Subcutaneous abdominal adipose tissue (tissue), 5 donors: ENCODE measurements at regions not wholly inside any gene's neighbourhood (a gene's known extent, or its start where the extent isn't known, plus 50 kb on each side); places are given as distances from the start of the nearest gene placed in this dataset.

ENCODE experiments used
- H3K27ac ChIP-seq: one replicate; pipeline ENCODE4 v1.7.0; 2013; ENCODE audit warnings: low read depth, mild to moderate bottlenecking, inconsistent platforms, low read length, moderate library complexity
- H3K27me3 ChIP-seq, 5 donors: one replicate each; pipeline ENCODE4 v1.7.0; 2013; ENCODE audit warnings: low read length in 5 of 5, inconsistent platforms in 1 of 5; ENCODE audit not compliant: control insufficient read depth in 5 of 5, insufficient read depth in 4 of 5
- H3K36me3 ChIP-seq, 5 donors: one replicate each; pipeline ENCODE4 v1.7.0; 2013; ENCODE audit warnings: low read length in 5 of 5; ENCODE audit not compliant: control insufficient read depth in 5 of 5, insufficient read depth in 5 of 5
- H3K4me1 ChIP-seq, 5 donors: one replicate each; pipeline ENCODE4 v1.7.0; 2013; ENCODE audit warnings: low read length in 5 of 5, mild to moderate bottlenecking in 3 of 5, moderate library complexity in 1 of 5; ENCODE audit not compliant: control insufficient read depth in 5 of 5, insufficient read depth in 5 of 5
- H3K4me3 ChIP-seq, 5 donors: one replicate each; pipeline ENCODE4 v1.7.0; 2013; ENCODE audit warnings: low read length in 5 of 5, low read depth in 1 of 5
- H3K9ac ChIP-seq, 5 donors: one replicate each; pipeline ENCODE4 v1.7.0; 2013; ENCODE audit warnings: low read length in 5 of 5, mild to moderate bottlenecking in 4 of 5, moderate library complexity in 3 of 5
- H3K9me3 ChIP-seq, 5 donors: one replicate each; pipeline ENCODE4 v1.7.0; 2013; ENCODE audit warnings: low read length in 5 of 5; ENCODE audit not compliant: control insufficient read depth in 5 of 5
- donor health status: healthy.
- donor health status: healthy.
- donor health status: healthy.
- donor health status: healthy.
- donor health status: healthy.

- H3K4me1 ChIP-seq, result no peaks in the 10 kb centered on the region
- no peaks in the 10 kb centered on the region for H3K36me3 ChIP-seq
- no peak overlapping the region for H3K9ac ChIP-seq
- H3K9me3 ChIP-seq, result no peaks in the 10 kb centered on the region
- H3K4me3 ChIP-seq, result no peak overlapping the region
- H3K27me3 ChIP-seq, result no peaks in the 10 kb centered on the region
- no peak overlapping the region for H3K27ac ChIP-seq
Observed at GRCh38 chrX:126395909-126396308, 156.7 kb downstream of the DCAF12L1 start.

- Histone ChIP-seq H3K27ac (no peak overlapping the region), H3K4me1 (no peaks in the 10 kb centered on the region), H3K9ac (no peak overlapping the region), H3K27me3 (no peaks in the 10 kb centered on the region), H3K36me3 (no peaks in the 10 kb centered on the region), H3K4me3 (no peak overlapping the region), H3K9me3 (no peaks in the 10 kb centered on the region)
Observed at GRCh38 chrX:126394681-126395080, 157.9 kb downstream of the DCAF12L1 start.

DNA sequence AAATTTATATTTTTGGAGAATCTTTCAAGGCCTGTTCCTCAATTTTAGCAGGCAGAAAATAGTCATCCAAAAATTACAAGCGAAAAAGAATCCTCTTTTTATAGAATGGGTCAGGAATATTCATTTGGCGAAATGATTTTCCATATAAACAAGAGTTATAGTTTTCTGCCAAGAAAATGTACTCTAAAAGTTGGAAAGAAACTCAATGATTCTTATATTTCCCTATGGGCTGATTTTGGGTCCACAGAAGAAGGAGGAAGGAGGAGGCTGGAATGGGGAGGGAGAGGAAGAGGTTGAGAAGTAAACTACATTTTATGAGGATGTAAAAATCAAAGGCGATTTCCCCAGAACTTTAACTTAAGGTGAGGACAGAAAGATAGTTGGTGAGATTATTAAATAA, 159.3 kb downstream of the DCAF12L1 start:
- H3K36me3 ChIP-seq, result no peaks in the 10 kb centered on the region
- no peaks in the 10 kb centered on the region for H3K9me3 ChIP-seq
- no peak overlapping the region for H3K4me3 ChIP-seq
- H3K27ac ChIP-seq, result no peak overlapping the region
- H3K27me3 ChIP-seq, result no peaks in the 10 kb centered on the region
- no peak overlapping the region for H3K9ac ChIP-seq
- H3K4me1 ChIP-seq, result no peaks in the 10 kb centered on the region

- H3K4me3 ChIP-seq, result no peak overlapping the region
- H3K27ac ChIP-seq, result no peak overlapping the region
- no peaks in the 10 kb centered on the region for H3K27me3 ChIP-seq
- no peaks in the 10 kb centered on the region for H3K4me1 ChIP-seq
- H3K9me3 ChIP-seq, result peaks cover 0 to 9% (median 0%) of the 10 kb centered on the region in 5 donors
- H3K9ac ChIP-seq, result no peak overlapping the region
- no peaks in the 10 kb centered on the region for H3K36me3 ChIP-seq
Observed at GRCh38 chrX:126376465-126376864, 176.1 kb downstream of the DCAF12L1 start.

GRCh38 chrX:126342859-126343258, 176.8 kb upstream of the DCAF12L2 start:
- no peaks in the 10 kb centered on the region for H3K9me3 ChIP-seq
- H3K4me1 ChIP-seq, result peaks cover 0 to 2% (median 0%) of the 10 kb centered on the region in 5 donors
- no peak overlapping the region for H3K9ac ChIP-seq
- no peaks in the 10 kb centered on the region for H3K36me3 ChIP-seq
- no peak overlapping the region for H3K27ac ChIP-seq
- no peaks in the 10 kb centered on the region for H3K27me3 ChIP-seq
- no peak overlapping the region for H3K4me3 ChIP-seq

DNA sequence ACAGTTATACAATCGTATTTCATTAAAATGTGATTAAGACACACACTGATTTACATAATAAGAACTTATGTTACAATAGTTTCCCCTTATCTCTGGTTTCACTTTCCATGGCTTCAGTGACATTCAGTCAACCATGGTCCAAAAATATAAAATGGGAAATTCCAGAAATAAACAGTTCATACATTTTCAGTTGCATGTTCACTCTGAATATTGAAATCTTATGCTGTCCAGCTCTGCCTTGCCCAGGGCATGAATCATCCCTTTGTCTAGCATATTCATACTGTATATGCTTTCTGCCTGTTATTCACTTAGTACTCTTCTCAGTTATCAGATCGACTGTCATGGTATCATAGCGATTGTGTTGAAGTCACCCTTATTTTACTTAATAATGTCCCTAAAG, 173.8 kb upstream of the DCAF12L2 start:
- Histone ChIP-seq H3K36me3 (no peaks in the 10 kb centered on the region), H3K4me3 (no peak overlapping the region), H3K4me1 (peaks cover 0 to 2% (median 0%) of the 10 kb centered on the region in 5 donors), H3K27ac (no peak overlapping the region), H3K9ac (no peak overlapping the region), H3K9me3 (no peaks in the 10 kb centered on the region), H3K27me3 (no peaks in the 10 kb centered on the region)

DNA sequence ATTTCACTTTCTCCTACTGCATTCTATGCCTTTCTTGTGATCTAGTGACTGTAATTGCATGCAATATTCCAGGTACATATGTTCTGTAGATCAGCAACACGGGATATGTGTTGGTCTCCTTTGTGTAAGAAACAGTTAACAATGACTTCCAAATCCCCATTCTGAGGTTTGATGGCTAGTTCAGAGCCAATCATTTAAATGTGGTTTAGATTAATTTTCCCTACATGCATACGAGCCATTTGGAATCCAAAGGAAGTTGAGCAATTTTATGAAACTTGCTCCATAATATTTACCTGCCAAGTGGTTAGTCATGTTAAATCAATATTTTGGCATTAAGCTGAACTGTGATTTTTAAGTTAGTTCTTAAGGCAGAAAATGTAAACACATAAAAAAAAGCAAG, 172.8 kb upstream of the DCAF12L2 start:
- no peak overlapping the region for H3K9ac ChIP-seq
- H3K4me1 ChIP-seq, result peaks cover 0 to 2% (median 0%) of the 10 kb centered on the region in 5 donors
- no peak overlapping the region for H3K27ac ChIP-seq
- H3K36me3 ChIP-seq, result no peaks in the 10 kb centered on the region
- H3K4me3 ChIP-seq, result peak overlapping the region in 1 of 5 donors; percentile 0
- H3K9me3 ChIP-seq, result no peaks in the 10 kb centered on the region
- H3K27me3 ChIP-seq, result no peaks in the 10 kb centered on the region

GRCh38 chrX:126300401-126300800, 134.3 kb upstream of the DCAF12L2 start:
- Histone ChIP-seq H3K27me3 (no peaks in the 10 kb centered on the region), H3K36me3 (no peaks in the 10 kb centered on the region), H3K9me3 (peaks cover 2 to 10% (median 4%) of the 10 kb centered on the region in 5 donors), H3K27ac (no peak overlapping the region), H3K4me3 (no peak overlapping the region), H3K9ac (no peak overlapping the region), H3K4me1 (no peaks in the 10 kb centered on the region)

GRCh38 chrX:126272795-126273497, 106.9 kb upstream of the DCAF12L2 start:
- Histone ChIP-seq H3K4me1 (no peaks in the 10 kb centered on the region), H3K4me3 (no peak overlapping the region), H3K36me3 (no peaks in the 10 kb centered on the region), H3K9ac (no peak overlapping the region), H3K9me3 (no peaks in the 10 kb centered on the region), H3K27ac (no peak overlapping the region), H3K27me3 (peaks cover 0 to 2% (median 0%) of the 10 kb centered on the region in 5 donors)

DNA sequence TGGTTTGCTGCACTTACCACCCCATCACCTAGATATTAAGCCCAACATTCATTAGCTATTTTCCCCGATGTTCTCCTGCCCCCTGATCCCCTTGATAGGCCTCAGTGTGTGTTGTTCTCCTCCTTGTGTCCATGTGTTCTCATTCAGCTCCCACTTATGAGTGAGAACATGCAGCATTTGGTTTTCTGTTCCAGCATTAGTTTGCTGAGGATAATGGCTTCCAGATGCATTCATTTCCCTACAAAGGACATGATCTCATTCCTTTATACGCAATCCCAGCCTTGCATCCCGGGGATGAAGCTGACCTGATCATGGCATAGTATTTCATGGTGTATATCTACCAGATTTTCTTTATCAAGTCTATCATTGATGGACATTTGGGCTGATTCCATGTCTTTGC, 99.0 kb upstream of the DCAF12L2 start:
- Histone ChIP-seq H3K4me1 (no peaks in the 10 kb centered on the region), H3K4me3 (no peak overlapping the region), H3K27me3 (no peaks in the 10 kb centered on the region), H3K9me3 (peaks cover 0 to 4% (median 0%) of the 10 kb centered on the region in 5 donors), H3K27ac (no peak overlapping the region), H3K36me3 (no peaks in the 10 kb centered on the region), H3K9ac (no peak overlapping the region)
